PC-9 (cell line): ENCODE measurements at regions not wholly inside any gene's neighbourhood (a gene's known extent, or its start where the extent isn't known, plus 50 kb on each side); places are given as distances from the start of the nearest gene placed in this dataset.
"Not testable (repeated sequence)": the region's sequence is repeated elsewhere in the genome, so short reads cannot be mapped to it uniquely, and the experiment has no call there.

Experiments used
- BruUV-seq: library from RNA; stranded (reverse); fragments of 400-500 nt; replicated peaks from 2 replicates; lab custom pipeline; 2021; lab: Mats Ljungman, UMichigan
- CTCF ChIA-PET: fragments of 300-600 bp; sonication (Branson Sonifier 250); formaldehyde crosslinking; loops from one replicate; lab custom pipeline; 2022; ENCODE audit warnings: antibody characterized with exemption; lab: Charles Lee
- POLR2A ChIA-PET: fragments of 300-600 bp; sonication (Branson Sonifier 250); formaldehyde crosslinking; loops from one replicate; lab custom pipeline; 2022; ENCODE audit warnings: antibody characterized with exemption; ENCODE audit not compliant: unreplicated experiment; lab: Charles Lee
- DNase-seq, 2 experiments: peaks; one replicate each; pipeline versions ENCODE4 v3.0.0 to v3.0.0-alpha.2; 2015 to 2022; ENCODE audit warnings: mixed read lengths in 1 of 2
- H2AFZ ChIP-seq: fragments of 200-600 bp; sonication (generic); 2 replicates; pipeline ENCODE4 v1.8.1; 2017; ENCODE audit warnings: antibody characterized with exemption
- H3F3A ChIP-seq: fragments of 200-600 bp; sonication (generic); 2 replicates; pipeline ENCODE4 v1.8.1; 2017; ENCODE audit warnings: antibody characterized with exemption, mild to moderate bottlenecking, low read depth; ENCODE audit not compliant: insufficient read depth
- H3K27ac ChIP-seq: fragments of 200-600 bp; sonication (generic); 2 replicates; pipeline ENCODE4 v1.6.1; 2016; ENCODE audit warnings: mixed run types
- H3K27me3 ChIP-seq: fragments of 200-600 bp; sonication (generic); 2 replicates; pipeline ENCODE4 v1.6.1; 2016; ENCODE audit warnings: low read depth, mixed run types; ENCODE audit not compliant: insufficient read depth
- H3K36me3 ChIP-seq: fragments of 200-600 bp; sonication (generic); 2 replicates; pipeline ENCODE4 v1.6.1; 2016; ENCODE audit warnings: low read depth, mixed run types
- H3K4me1 ChIP-seq: fragments of 200-600 bp; sonication (generic); replicated peaks from 2 replicates; pipeline ENCODE4 v1.6.1; 2016; ENCODE audit warnings: mixed run types; ENCODE audit not compliant: insufficient read depth
- H3K4me2 ChIP-seq: fragments of 200-600 bp; sonication (generic); 2 replicates; pipeline ENCODE4 v1.6.1; 2017; ENCODE audit warnings: mixed run types
- H3K4me3 ChIP-seq: fragments of 200-600 bp; sonication (generic); 2 replicates; pipeline ENCODE4 v1.6.1; 2016; ENCODE audit warnings: mixed run types
- H3K79me2 ChIP-seq: fragments of 200-600 bp; sonication (generic); 2 replicates; pipeline ENCODE4 v1.6.1; 2017; ENCODE audit warnings: low read depth, mixed run types
- H3K9me2 ChIP-seq: fragments of 200-600 bp; sonication (generic); 2 replicates; pipeline ENCODE4 v1.8.1; 2017; ENCODE audit warnings: mild to moderate bottlenecking; ENCODE audit not compliant: insufficient read depth
- H3K9me3 ChIP-seq: fragments of 200-600 bp; sonication (generic); 2 replicates; pipeline ENCODE4 v1.8.1; 2016; ENCODE audit warnings: low read depth; ENCODE audit not compliant: insufficient read depth
- H4K20me1 ChIP-seq: fragments of 200-600 bp; sonication (generic); 2 replicates; pipeline ENCODE4 v1.8.1; 2017; ENCODE audit not compliant: insufficient read depth
- CTCF ChIP-seq: fragments of 200-600 bp; sonication (generic); conservative IDR thresholded peaks from 2 replicates; pipeline ENCODE4 v1.6.1; 2017; ENCODE audit warnings: mixed run types, antibody characterized with exemption, mild to moderate bottlenecking, moderate library complexity
- EZH2 ChIP-seq: fragments of 200-600 bp; sonication (generic); IDR thresholded peaks from 2 replicates; pipeline ENCODE4 v1.8.0; 2017; ENCODE audit warnings: antibody characterized with exemption, low read depth
- intact Hi-C: fragments of 100-400 bp; cut with micrococcal nuclease; formaldehyde crosslinking; loops from one replicate; pipeline ENCODE4 v1.10.0; 2022; ENCODE audit not compliant: unreplicated experiment

- POLR2A ChIA-PET, result no interaction called here
- Histone ChIP-seq H3K36me3 (no peaks in the 10 kb centered on the region), H3K4me1 (no peaks in the 10 kb centered on the region), H3K27ac (no peak overlapping the region), H2AFZ (no peak overlapping the region), H3K79me2 (no peaks in the 10 kb centered on the region), H3K4me2 (no peak overlapping the region), H3F3A (no peaks in the 10 kb centered on the region), H3K9me2 (no peaks in the 10 kb centered on the region; the same call in none of the 2 replicates), H3K9me3 (no peaks in the 10 kb centered on the region), H3K27me3 (no peaks in the 10 kb centered on the region), H4K20me1 (no peaks in the 10 kb centered on the region), H3K4me3 (no peak overlapping the region)
- CTCF ChIA-PET, result no interaction called here
- no TSS peak for BruUV-seq
- intact Hi-C loops, result no loop called here
- TF ChIP-seq CTCF (no peak), EZH2 (no peak)
- DNase-seq, result no peak
Observed at GRCh38 chr7:83814480-83814879, 165.5 kb upstream of the SEMA3E start.

- H2AFZ ChIP-seq, H3K79me2 ChIP-seq, DNase-seq, H3K9me3 ChIP-seq, H3K9me2 ChIP-seq, BruUV-seq, H3K36me3 ChIP-seq, CTCF ChIA-PET, H3K4me1 ChIP-seq, H3K27ac ChIP-seq, H3K4me2 ChIP-seq, H3K4me3 ChIP-seq, POLR2A ChIA-PET, H3F3A ChIP-seq, H4K20me1 ChIP-seq, H3K27me3 ChIP-seq, intact Hi-C loops: not testable (repeated sequence)
Observed at GRCh38 chr7:83812563-83812962, 163.6 kb upstream of the SEMA3E start.

GRCh38 chr7:83808982-83809381, 160.0 kb upstream of the SEMA3E start:
- ChIA-PET POLR2A (no interaction called here), CTCF (no interaction called here)
- TF ChIP-seq EZH2, result no peak
- no peak for TF ChIP-seq CTCF
- Histone ChIP-seq H3K4me1 (no peaks in the 10 kb centered on the region), H3K4me3 (no peak overlapping the region), H3K27ac (no peak overlapping the region), H3K36me3 (no peaks in the 10 kb centered on the region), H3F3A (no peaks in the 10 kb centered on the region), H3K9me2 (no peaks in the 10 kb centered on the region), H2AFZ (no peak overlapping the region), H3K9me3 (no peaks in the 10 kb centered on the region), H3K4me2 (no peak overlapping the region), H3K79me2 (no peaks in the 10 kb centered on the region), H4K20me1 (no peaks in the 10 kb centered on the region), H3K27me3 (no peaks in the 10 kb centered on the region)
- DNase-seq, result no peak
- no TSS peak for BruUV-seq
- intact Hi-C loops, result no loop called here

GRCh38 chr7:83807774-83808173, 158.8 kb upstream of the SEMA3E start:
- no peak overlapping the region for H2AFZ ChIP-seq
- H4K20me1 ChIP-seq, result no peaks in the 10 kb centered on the region
- H3K27me3 ChIP-seq, result no peaks in the 10 kb centered on the region
- no peaks in the 10 kb centered on the region for H3K4me1 ChIP-seq
- TF ChIP-seq EZH2 (no peak), CTCF (no peak)
- no peak overlapping the region for H3K4me2 ChIP-seq
- no peaks in the 10 kb centered on the region for H3K9me2 ChIP-seq
- no peak overlapping the region for H3K4me3 ChIP-seq
- ChIA-PET CTCF (no interaction called here), POLR2A (no interaction called here)
- H3K36me3 ChIP-seq, result no peaks in the 10 kb centered on the region
- no peaks in the 10 kb centered on the region for H3K9me3 ChIP-seq
- H3K27ac ChIP-seq, result no peak overlapping the region
- DNase-seq, result no peak
- H3K79me2 ChIP-seq, result no peaks in the 10 kb centered on the region
- H3F3A ChIP-seq, result no peaks in the 10 kb centered on the region
- intact Hi-C loops, result no loop called here
- BruUV-seq, result no TSS peak
